HUES64 (cell line): ENCODE measurements at regions not wholly inside any gene's neighbourhood (a gene's known extent, or its start where the extent isn't known, plus 50 kb on each side); places are given as distances from the start of the nearest gene placed in this dataset.
"Not testable (repeated sequence)": the region's sequence is repeated elsewhere in the genome, so short reads cannot be mapped to it uniquely, and the experiment has no call there.

Source experiments
- H3K27ac ChIP-seq: 2 replicates; pipeline ENCODE4 v1.7.0; 2013; ENCODE audit warnings: low read depth, low read length, inconsistent platforms
- H3K27me3 ChIP-seq: 2 replicates; pipeline ENCODE4 v1.6.1; 2013; ENCODE audit warnings: mild to moderate bottlenecking, low read length; ENCODE audit not compliant: insufficient read depth
- H3K36me3 ChIP-seq: 2 replicates; pipeline ENCODE4 v1.6.1; 2013; ENCODE audit warnings: mild to moderate bottlenecking, low read length; ENCODE audit not compliant: insufficient read depth
- H3K4me1 ChIP-seq: 2 replicates; pipeline ENCODE4 v1.6.1; 2013; ENCODE audit warnings: mild to moderate bottlenecking, low read length, moderate library complexity; ENCODE audit not compliant: insufficient read depth
- H3K4me3 ChIP-seq: 2 replicates; pipeline ENCODE4 v1.5.1; 2013; ENCODE audit warnings: mild to moderate bottlenecking, low read length, moderate library complexity
- H3K9ac ChIP-seq: 2 replicates; pipeline ENCODE4 v1.6.1; 2013; ENCODE audit warnings: mild to moderate bottlenecking, low read depth, low read length
- H3K9me3 ChIP-seq: 2 replicates; pipeline ENCODE4 v1.6.1; 2013; ENCODE audit warnings: low read depth, low read length; ENCODE audit not compliant: insufficient read depth
- WGBS: fragments of 150-250, 120-280 bp; methylation state at CpG from one replicate; pipeline ENCODE4 v1.1.7; 2013; ENCODE audit warnings: missing lambda C conversion rate; 5-methylcytosine and 5-hydroxymethylcytosine counted together

DNA sequence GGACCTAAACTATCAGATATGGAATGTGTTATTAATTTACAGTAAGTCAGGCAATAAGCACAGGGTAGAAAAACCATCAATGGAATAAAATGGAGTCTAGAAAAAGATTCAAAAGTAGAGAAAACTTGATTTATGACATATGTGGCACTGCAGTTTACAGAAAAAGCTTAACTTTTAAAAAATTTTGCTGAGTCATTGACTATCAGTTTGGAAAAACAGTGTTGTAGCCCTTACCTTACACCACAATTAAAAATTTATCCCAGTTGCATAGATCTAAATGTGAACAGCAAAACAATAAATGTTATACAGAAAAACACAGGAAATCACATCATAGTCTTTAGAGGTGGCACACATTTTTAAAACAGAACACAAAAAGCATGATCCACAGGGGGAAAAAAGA is 108.5 kb downstream of the USP22 start:
- Histone ChIP-seq H3K9me3 (no peaks in the 10 kb centered on the region), H3K4me3 (no peak overlapping the region), H3K27me3 (no peaks in the 10 kb centered on the region), H3K27ac (no peak overlapping the region), H3K9ac (no peak overlapping the region; the same call in 1 of the 2 replicates), H3K36me3 (no peaks in the 10 kb centered on the region), H3K4me1 (no peaks in the 10 kb centered on the region)

DNA sequence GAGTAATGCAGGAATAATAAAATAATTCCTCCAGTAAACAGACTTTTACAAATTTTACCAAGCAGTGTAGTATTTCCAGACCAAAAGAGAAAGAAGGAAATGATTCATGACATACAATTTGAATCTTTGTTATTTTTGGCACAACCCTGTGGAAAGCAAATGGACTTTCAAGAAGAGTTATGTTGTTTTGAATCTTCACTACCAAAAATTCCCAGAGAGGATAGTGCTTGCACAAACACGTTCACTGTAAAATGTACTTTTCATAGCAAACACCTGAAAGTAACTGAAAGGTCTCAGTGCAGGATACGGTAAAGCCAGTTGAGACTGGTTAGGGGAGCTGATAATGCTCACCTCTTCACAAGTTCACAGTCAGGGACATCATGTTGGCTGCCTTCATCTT is 107.1 kb downstream of the USP22 start:
- Histone ChIP-seq H3K9ac (no peak overlapping the region), H3K27ac (no peak overlapping the region), H3K4me1 (no peaks in the 10 kb centered on the region), H3K4me3 (no peak overlapping the region), H3K27me3 (no peaks in the 10 kb centered on the region), H3K36me3 (no peaks in the 10 kb centered on the region), H3K9me3 (no peaks in the 10 kb centered on the region)
- WGBS = 100% methylated on average over 2 of the region's 2 CpGs

DNA sequence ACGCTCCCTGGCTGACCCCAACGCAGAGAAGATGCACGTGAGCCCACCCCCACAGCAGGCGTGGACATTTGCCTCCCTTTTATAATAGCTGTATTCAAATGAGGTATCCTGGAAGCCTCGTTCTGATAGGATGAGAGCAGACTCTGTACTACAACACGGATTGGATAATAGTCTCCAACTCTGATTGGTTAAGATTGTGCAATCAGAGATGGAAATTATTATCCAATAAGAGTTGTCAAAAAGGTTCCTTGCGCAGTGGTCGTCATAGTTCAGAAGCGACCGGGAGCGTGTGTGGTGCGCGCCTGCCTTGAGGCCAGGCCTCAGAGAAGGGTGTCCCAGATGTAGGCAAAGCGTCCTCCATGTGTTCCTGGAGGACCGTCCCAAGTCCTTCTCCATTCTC is 104.6 kb downstream of the USP22 start:
- no peak overlapping the region for H3K27ac ChIP-seq
- 92% methylated on average over 15 of the region's 15 CpGs for WGBS

DNA sequence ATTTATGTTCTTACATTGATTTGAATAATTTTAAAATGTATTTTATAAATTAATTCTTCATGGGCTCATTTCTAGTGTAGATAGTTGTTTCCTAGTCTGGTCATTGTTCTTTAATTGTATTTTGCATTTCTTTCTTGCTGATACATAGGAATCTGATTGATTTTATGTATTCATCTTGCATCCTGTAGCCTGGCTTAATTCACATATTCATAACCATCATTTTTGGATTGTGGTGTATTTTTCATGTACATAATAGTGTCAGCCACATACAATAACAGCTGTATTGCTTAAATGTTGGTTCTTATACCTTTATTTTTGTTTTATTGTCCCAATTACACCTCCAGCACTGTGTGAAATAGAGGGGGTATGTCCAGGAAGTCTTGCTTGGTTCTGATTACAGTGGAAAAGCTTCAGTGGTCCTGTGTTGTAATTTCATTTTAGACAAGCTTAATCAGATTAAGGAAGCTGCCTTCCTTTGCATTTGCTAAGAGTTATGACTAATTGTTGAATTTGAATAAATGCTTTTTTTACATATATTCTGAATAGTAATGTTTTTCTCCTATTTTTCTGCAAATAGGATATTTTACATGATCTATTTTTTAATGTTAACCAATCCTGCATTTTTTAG is 103.7 kb downstream of the USP22 start:
- H3K4me3 ChIP-seq = no peak overlapping the region
- H3K36me3 ChIP-seq = no peaks in the 10 kb centered on the region
- no peaks in the 10 kb centered on the region for H3K9me3 ChIP-seq
- no peak overlapping the region for H3K9ac ChIP-seq
- peaks cover 8% of the 10 kb centered on the region for H3K4me1 ChIP-seq
- H3K27ac ChIP-seq = no peak overlapping the region
- no peaks in the 10 kb centered on the region for H3K27me3 ChIP-seq

More for the DNA sequence above, 104.6 kb downstream of the USP22 start:
- Histone ChIP-seq H3K4me1 (no peaks in the 10 kb centered on the region), H3K9me3 (no peaks in the 10 kb centered on the region), H3K4me3 (no peak overlapping the region), H3K27me3 (no peaks in the 10 kb centered on the region), H3K9ac (no peak overlapping the region), H3K36me3 (no peaks in the 10 kb centered on the region)

DNA sequence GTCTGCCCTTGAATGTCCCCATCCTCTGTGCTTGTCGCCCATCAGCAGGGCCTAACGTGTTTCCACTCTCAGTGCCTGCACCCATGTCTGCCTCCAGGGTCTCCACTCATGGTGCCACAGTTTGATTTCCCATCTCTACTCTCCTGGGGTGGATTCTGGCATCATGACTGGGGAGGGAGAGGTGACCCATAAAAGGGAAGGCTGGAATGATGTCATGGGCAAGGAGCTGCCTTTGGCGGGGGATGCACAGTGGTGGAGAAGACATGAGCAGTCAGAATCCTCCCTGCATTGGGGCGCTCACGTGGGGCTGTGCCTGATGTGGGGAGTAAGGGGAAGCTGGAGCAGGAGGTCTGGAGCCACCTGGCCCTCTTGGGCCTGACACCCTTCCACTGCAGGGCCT is 100.9 kb downstream of the USP22 start:
- no peaks in the 10 kb centered on the region for H3K36me3 ChIP-seq
- WGBS = 95% methylated on average over 5 of the region's 5 CpGs
- H3K9me3 ChIP-seq = no peaks in the 10 kb centered on the region
- H3K4me1 ChIP-seq = peaks cover 8% of the 10 kb centered on the region
- H3K4me3 ChIP-seq = no peak overlapping the region
- no peak overlapping the region for H3K9ac ChIP-seq
- H3K27me3 ChIP-seq = no peaks in the 10 kb centered on the region
- H3K27ac ChIP-seq = no peak overlapping the region

DNA sequence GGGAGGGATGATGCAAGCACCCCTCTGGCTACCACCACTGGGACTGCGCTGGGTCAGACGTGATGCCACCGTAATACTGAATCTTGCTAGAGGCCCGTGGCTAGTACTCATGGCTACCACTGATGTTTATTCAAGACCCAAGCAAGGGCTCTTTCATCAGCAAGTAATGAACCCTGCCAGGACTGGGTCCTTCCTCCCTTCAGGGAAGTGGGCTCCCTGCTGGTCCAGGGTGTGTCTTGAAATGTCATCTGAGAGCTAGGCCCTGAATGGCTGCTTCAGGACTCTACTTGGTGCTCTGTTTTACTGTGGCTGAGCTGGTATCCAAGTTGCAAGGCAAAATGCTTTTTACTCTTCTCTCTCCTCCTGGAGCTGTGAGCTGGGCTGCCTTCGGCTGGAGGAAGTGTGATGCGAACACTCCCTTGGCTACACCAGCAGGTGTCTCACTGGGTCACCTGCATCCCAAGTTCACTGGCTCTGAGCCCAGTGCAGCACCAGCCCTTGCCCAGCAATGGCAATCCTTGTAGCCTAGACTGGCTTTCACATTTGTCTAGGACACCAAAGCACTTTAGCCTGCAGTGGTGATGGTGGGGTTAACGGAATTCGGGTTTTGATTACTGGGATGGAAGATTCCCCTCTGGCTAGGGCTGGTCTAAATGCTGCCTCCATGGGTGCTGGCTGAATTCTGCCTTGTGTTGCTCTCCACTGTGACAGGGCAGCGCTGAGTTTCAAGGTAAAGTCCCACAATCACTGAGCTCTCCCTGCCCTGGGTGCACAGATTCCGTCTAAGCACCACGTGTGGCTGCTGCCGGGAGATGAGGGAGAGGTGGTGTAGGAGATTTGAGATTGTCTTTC is 98.6 kb downstream of the USP22 start:
- H3K4me3 ChIP-seq = no peak overlapping the region
- no peaks in the 10 kb centered on the region for H3K36me3 ChIP-seq
- H3K9me3 ChIP-seq = no peaks in the 10 kb centered on the region
- peaks cover 8% of the 10 kb centered on the region for H3K4me1 ChIP-seq
- H3K27ac ChIP-seq = peak overlapping the region; percentile 60; the same call in 1 of the 2 replicates
- H3K9ac ChIP-seq = no peak overlapping the region
- 66% methylated on average over 12 of the region's 12 CpGs for WGBS
- no peaks in the 10 kb centered on the region for H3K27me3 ChIP-seq

DNA sequence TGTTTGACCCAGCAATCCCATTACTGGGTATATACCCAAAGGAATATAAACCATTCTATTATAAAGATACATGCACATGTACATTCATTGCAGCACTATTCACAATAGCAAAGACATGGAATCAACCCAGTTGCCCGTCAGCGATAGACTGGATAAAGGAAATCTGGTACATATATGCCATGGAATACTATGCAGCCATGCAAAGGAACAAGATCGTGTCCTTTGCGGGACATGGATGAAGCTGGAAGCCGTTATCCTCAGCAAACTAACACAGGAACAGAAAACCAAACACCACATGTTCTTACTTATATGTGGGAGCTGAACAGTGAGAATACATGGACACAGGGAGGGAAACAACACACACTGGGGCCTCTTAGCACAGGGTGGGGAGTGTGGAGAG is 95.1 kb downstream of the USP22 start:
- H3K4me3 ChIP-seq, H3K9me3 ChIP-seq, H3K36me3 ChIP-seq, H3K27ac ChIP-seq, H3K9ac ChIP-seq, H3K4me1 ChIP-seq, H3K27me3 ChIP-seq: not testable (repeated sequence)
- 99% methylated on average over 5 of the region's 5 CpGs for WGBS

DNA sequence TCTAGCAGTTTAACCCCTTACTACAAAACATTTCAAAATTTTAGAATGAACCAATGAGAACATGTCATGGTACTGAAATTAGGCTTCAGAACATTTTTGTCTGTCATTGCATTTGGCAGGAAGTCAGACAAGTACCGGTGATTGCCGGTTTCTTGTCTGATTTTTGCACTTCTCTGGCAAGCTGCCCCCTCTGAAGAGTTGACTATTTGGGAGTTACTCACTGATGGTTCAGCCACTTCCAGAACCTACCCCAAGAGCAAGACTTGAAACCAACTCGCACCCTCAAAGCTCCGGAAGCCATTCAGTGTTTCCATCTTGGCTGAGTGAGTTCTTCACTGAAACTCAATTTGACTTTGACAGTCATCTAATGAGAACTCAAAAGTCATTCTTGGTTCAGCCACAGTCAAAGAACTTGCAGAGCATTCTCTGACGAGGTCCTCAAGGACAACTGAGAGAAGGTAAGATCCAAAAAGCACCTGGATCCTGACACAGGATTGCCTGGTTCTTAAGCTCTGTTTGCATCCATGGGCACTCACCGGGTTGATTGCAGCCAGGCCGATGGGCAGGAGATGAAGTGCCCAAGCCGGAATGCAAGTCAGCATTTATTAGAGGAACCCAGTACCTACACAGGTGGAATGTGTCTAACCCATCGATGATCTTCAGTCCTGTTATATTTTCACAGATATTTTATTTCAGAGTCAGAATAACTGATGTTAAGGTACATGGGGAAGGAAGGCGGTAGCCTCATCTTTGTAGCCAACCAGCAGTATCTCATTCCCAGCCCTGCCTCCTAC is 93.6 kb downstream of the USP22 start:
- 89% methylated on average over 10 of the region's 10 CpGs for WGBS
- Histone ChIP-seq H3K36me3 (no peaks in the 10 kb centered on the region), H3K4me3 (no peak overlapping the region), H3K27me3 (no peaks in the 10 kb centered on the region), H3K9ac (no peak overlapping the region), H3K4me1 (no peaks in the 10 kb centered on the region), H3K9me3 (no peaks in the 10 kb centered on the region), H3K27ac (no peak overlapping the region)
